ENCODE measurements at regions not wholly inside any gene's neighbourhood (a gene's known extent, or its start where the extent isn't known, plus 50 kb on each side); places are given as distances from the start of the nearest gene placed in this dataset.

GRCh38 chr2:57759822-57760300 lies 286.7 kb upstream of the VRK2 start (continued):
- 0 out of 2 replicates have a peak, but pooled peaks have one; percentile 46 for TF ChIP-seq HNRNPL (IDR thresholded peaks at IDR 0.05; ENCODE audit: low read depth, low read length)
- no peak for TF ChIP-seq AHR (CRISPR knock-in tag; IDR thresholded peaks at IDR 0.05)
- no peak for TF ChIP-seq ATM (IDR thresholded peaks at IDR 0.05; ENCODE audit: borderline replicate concordance)
- TF ChIP-seq IKZF4 (CRISPR knock-in tag; IDR thresholded peaks at IDR 0.05; ENCODE audit: borderline replicate concordance, low read depth, not compliant biosample characterization), result no peak
- TF ChIP-seq ZMAT5 (CRISPR knock-in tag; IDR thresholded peaks at IDR 0.05; ENCODE audit: borderline replicate concordance, low read depth), result no peak
- no peak for TF ChIP-seq ATF3 (CRISPR knock-in tag; IDR thresholded peaks at IDR 0.05)
- no peak for TF ChIP-seq ZNF318 (CRISPR knock-in tag; IDR thresholded peaks at IDR 0.05)
- TF ChIP-seq SMC3 (IDR thresholded peaks at IDR 0.05; ENCODE audit: low read length), result peak; percentile 52; the same call in 1 of the 2 replicates
- no peak for TF ChIP-seq SMYD3 (CRISPR knock-in tag; IDR thresholded peaks at IDR 0.05)
- no peak for TF ChIP-seq ZNF17 (CRISPR knock-in tag; IDR thresholded peaks at IDR 0.05)
- no peak for TF ChIP-seq ZFP82 (CRISPR knock-in tag; IDR thresholded peaks at IDR 0.05; ENCODE audit: borderline replicate concordance)
- peak; percentile 58; the same call in 1 of the 2 replicates for TF ChIP-seq KDM5B (CRISPR knock-in tag; IDR thresholded peaks at IDR 0.05; ENCODE audit: borderline replicate concordance)
- TF ChIP-seq HDAC2 (CRISPR knock-in tag; IDR thresholded peaks at IDR 0.05), result no peak
- TF ChIP-seq STAT5B (CRISPR knock-in tag; IDR thresholded peaks at IDR 0.05), result no peak
- TF ChIP-seq CERS6 (CRISPR knock-in tag; IDR thresholded peaks at IDR 0.05), result no peak
- no peak for TF ChIP-seq MAFK (conservative IDR thresholded peaks at IDR 0.05 in 1 of 2, IDR thresholded peaks at IDR 0.05 in 1 of 2; ENCODE audit: low read length in 2 of 2)
- TF ChIP-seq SP2 (CRISPR knock-in tag; IDR thresholded peaks at IDR 0.05), result no peak
- TF ChIP-seq ZNF580 (CRISPR knock-in tag; IDR thresholded peaks at IDR 0.05; ENCODE audit: borderline replicate concordance, low read depth), result 0 out of 2 replicates have a peak, but pooled peaks have one; percentile 45
- no peak for TF ChIP-seq NR1H2 (CRISPR knock-in tag; IDR thresholded peaks at IDR 0.05; ENCODE audit: borderline replicate concordance, low read depth)
- TF ChIP-seq ESRRA (CRISPR knock-in tag; IDR thresholded peaks at IDR 0.05; ENCODE audit: low read depth), result no peak
